AG08396 (cell line): ENCODE measurements at regions not wholly inside any gene's neighbourhood (a gene's known extent, or its start where the extent isn't known, plus 50 kb on each side); places are given as distances from the start of the nearest gene placed in this dataset.
"Not testable (repeated sequence)": the region's sequence is repeated elsewhere in the genome, so short reads cannot be mapped to it uniquely, and the experiment has no call there.

Experiments used
- DNase-seq: peaks from one replicate; pipeline ENCODE4 v3.0.0; 2012; ENCODE audit warnings: low spot score, mixed read lengths

- DNase-seq: no peak
Measured at GRCh38 chr7:130789436-130789835, 55.4 kb upstream of the KLF14 start.

- no peak for DNase-seq
Measured at GRCh38 chr7:130791746-130792145, 57.7 kb upstream of the KLF14 start.

- DNase-seq: peak; percentile 9
Measured at GRCh38 chr7:130793855-130794618, 60.0 kb upstream of the KLF14 start.

GRCh38 chr7:130794619-130794922 lies 60.6 kb upstream of the KLF14 start:
- no peak for DNase-seq

GRCh38 chr7:130796425-130796824 lies 62.4 kb upstream of the KLF14 start:
- not testable (repeated sequence) for DNase-seq

GRCh38 chr7:130803127-130803526 lies 69.1 kb upstream of the KLF14 start:
- DNase-seq: no peak

- no peak for DNase-seq
Measured at GRCh38 chr7:130804220-130804619, 70.2 kb upstream of the KLF14 start.

GRCh38 chr7:130812819-130813218 lies 78.8 kb upstream of the KLF14 start:
- DNase-seq: not testable (repeated sequence)

- no peak for DNase-seq
Measured at GRCh38 chr7:130814778-130815335, 80.8 kb upstream of the KLF14 start.

GRCh38 chr7:130818056-130818455 lies 84.0 kb upstream of the KLF14 start:
- no peak for DNase-seq

- no peak for DNase-seq
Measured at GRCh38 chr7:130821864-130822263, 87.9 kb upstream of the KLF14 start.

GRCh38 chr7:130822642-130823041 lies 88.6 kb upstream of the KLF14 start:
- DNase-seq: no peak

- no peak for DNase-seq
Measured at GRCh38 chr7:130823060-130823459, 89.1 kb upstream of the KLF14 start.

GRCh38 chr7:130825819-130826218 lies 91.8 kb upstream of the KLF14 start:
- DNase-seq: no peak

- DNase-seq: no peak
Measured at GRCh38 chr7:130829415-130829814, 95.4 kb upstream of the KLF14 start.

GRCh38 chr7:130831322-130831721 lies 97.3 kb upstream of the KLF14 start:
- no peak for DNase-seq

- peak; percentile 46 for DNase-seq
Measured at GRCh38 chr7:130831817-130832481, 97.9 kb upstream of the KLF14 start.

GRCh38 chr7:130838738-130839137 lies 104.7 kb upstream of the KLF14 start:
- DNase-seq: peak; percentile 81

- DNase-seq: no peak
Measured at GRCh38 chr7:130840599-130840998, 106.6 kb upstream of the KLF14 start.

GRCh38 chr7:130841416-130841815 lies 107.4 kb upstream of the KLF14 start:
- no peak for DNase-seq

GRCh38 chr7:130843703-130844102 lies 109.7 kb upstream of the KLF14 start:
- no peak for DNase-seq

GRCh38 chr7:130844811-130845580 lies 111.0 kb upstream of the KLF14 start:
- peak; percentile 30 for DNase-seq

- DNase-seq: peak; percentile 75
Measured at GRCh38 chr7:130845581-130846085, 111.6 kb upstream of the KLF14 start.
